Dedifferentiated amniotic fluid mesenchymal stem cell (primary cell): ENCODE measurements at regions not wholly inside any gene's neighbourhood (a gene's known extent, or its start where the extent isn't known, plus 50 kb on each side); places are given as distances from the start of the nearest gene placed in this dataset.
"Not testable (repeated sequence)": the region's sequence is repeated elsewhere in the genome, so short reads cannot be mapped to it uniquely, and the experiment has no call there.

Source experiments
- DNase-seq: peaks from one replicate; pipeline ENCODE4 v3.0.0-alpha.2; 2016; ENCODE audit errors: extremely low spot score

GRCh38 chr10:80859279-80859678 is 321.6 kb downstream of the SH2D4B start:
- DNase-seq = not testable (repeated sequence)

GRCh38 chr10:80860719-80861118 is 323.0 kb downstream of the SH2D4B start:
- no peak for DNase-seq

GRCh38 chr10:80861882-80862281 is 324.2 kb downstream of the SH2D4B start:
- no peak for DNase-seq

- no peak for DNase-seq
Observed at GRCh38 chr10:80870282-80870681, 332.6 kb downstream of the SH2D4B start.

GRCh38 chr10:80871083-80871482 is 333.4 kb downstream of the SH2D4B start:
- DNase-seq = no peak

GRCh38 chr10:80878330-80878729 is 340.6 kb downstream of the SH2D4B start:
- DNase-seq = no peak

- DNase-seq = no peak
Observed at GRCh38 chr10:80890146-80890545, 352.4 kb downstream of the SH2D4B start.

GRCh38 chr10:80893256-80893655 is 355.6 kb downstream of the SH2D4B start:
- DNase-seq = no peak

- no peak for DNase-seq
Observed at GRCh38 chr10:80894311-80894791, 356.6 kb downstream of the SH2D4B start.

- no peak for DNase-seq
Observed at GRCh38 chr10:80894797-80895467, 357.2 kb downstream of the SH2D4B start.

GRCh38 chr10:80896076-80896475 is 358.4 kb downstream of the SH2D4B start:
- DNase-seq = no peak

GRCh38 chr10:80896959-80897358 is 359.3 kb downstream of the SH2D4B start:
- no peak for DNase-seq

- no peak for DNase-seq
Observed at GRCh38 chr10:80900661-80901060, 363.0 kb downstream of the SH2D4B start.

- DNase-seq = no peak
Observed at GRCh38 chr10:80908611-80909010, 370.9 kb downstream of the SH2D4B start.

- no peak for DNase-seq
Observed at GRCh38 chr10:80909254-80909653, 371.6 kb downstream of the SH2D4B start.

- DNase-seq = no peak
Observed at GRCh38 chr10:80917636-80918035, 379.9 kb downstream of the SH2D4B start.

GRCh38 chr10:80921032-80921431 is 383.3 kb downstream of the SH2D4B start:
- no peak for DNase-seq

GRCh38 chr10:80924063-80924952 is 386.6 kb downstream of the SH2D4B start:
- peak; percentile 27 for DNase-seq

GRCh38 chr10:80927419-80928078 is 389.8 kb downstream of the SH2D4B start:
- no peak for DNase-seq

GRCh38 chr10:80938903-80939302 is 401.2 kb downstream of the SH2D4B start:
- DNase-seq = no peak

- no peak for DNase-seq
Observed at GRCh38 chr10:80945264-80945880, 407.7 kb downstream of the SH2D4B start.

GRCh38 chr10:80946073-80946472 is 408.4 kb downstream of the SH2D4B start:
- DNase-seq = no peak
